IMR-90 (cell line): ENCODE measurements at regions not wholly inside any gene's neighbourhood (a gene's known extent, or its start where the extent isn't known, plus 50 kb on each side); places are given as distances from the start of the nearest gene placed in this dataset.

Experiments used
- ATAC-seq: fragments of 200-7000 bp; cut with Tn5 transposase; 2 replicates; pipeline ENCODE4 v1.9.1; 2020; ENCODE audit warnings: low read depth, mild to moderate bottlenecking, moderate library complexity
- BruUV-seq: library from RNA; stranded (reverse); fragments of 400-500 nt; replicated peaks from 2 replicates; lab custom pipeline; 2021; lab: Mats Ljungman, UMichigan
- CTCF ChIA-PET: fragments of 300-600 bp; formaldehyde crosslinking; extraction: SDS; loops from one replicate; lab custom pipeline; 2021; ENCODE audit warnings: antibody characterized with exemption; lab: Yijun Ruan, JAX
- POLR2A ChIA-PET: fragments of 300-600 bp; sonication (Branson Sonifier 250); formaldehyde crosslinking; loops from one replicate; lab custom pipeline; 2022; ENCODE audit warnings: antibody characterized with exemption; ENCODE audit not compliant: unreplicated experiment; lab: Charles Lee
- DNase-seq: peaks from one replicate; pipeline ENCODE4 v3.0.0; 2013
- H2AFZ ChIP-seq: replicated peaks from 2 replicates; pipeline ENCODE3; 2013; ENCODE audit warnings: low read length, mild to moderate bottlenecking; ENCODE audit not compliant: poor library complexity
- H2AK5ac ChIP-seq: 2 replicates; pipeline ENCODE4 v1.6.1; 2013; ENCODE audit warnings: low read depth, low read length, inconsistent platforms
- H2AK9ac ChIP-seq: replicated peaks from 2 replicates; pipeline ENCODE3; 2013; ENCODE audit warnings: mild to moderate bottlenecking, low read depth, low read length, moderate library complexity; ENCODE audit not compliant: poor library complexity
- H2BK120ac ChIP-seq: 2 replicates; pipeline ENCODE4 v1.6.1; 2013; ENCODE audit warnings: low read depth, low read length, inconsistent platforms
- H2BK15ac ChIP-seq: 3 replicates; pipeline ENCODE4 v1.6.1; 2013; ENCODE audit warnings: low read depth, low read length, inconsistent platforms
- H2BK20ac ChIP-seq: 2 replicates; pipeline ENCODE4 v1.6.1; 2013; ENCODE audit warnings: low read depth, mild to moderate bottlenecking, inconsistent platforms, low read length, moderate library complexity
- H2BK5ac ChIP-seq: 2 replicates; pipeline ENCODE4 v1.6.1; 2013; ENCODE audit warnings: mild to moderate bottlenecking, low read depth, low read length, inconsistent platforms; ENCODE audit not compliant: poor library complexity, severe bottlenecking
- H3K14ac ChIP-seq: replicated peaks from 2 replicates; pipeline ENCODE4 v1.6.1; 2013; ENCODE audit warnings: low read depth, low read length, inconsistent platforms
- H3K18ac ChIP-seq: 2 replicates; pipeline ENCODE4 v1.6.1; 2013; ENCODE audit warnings: low read depth, low read length, control low read depth
- H3K23ac ChIP-seq: 2 replicates; pipeline ENCODE4 v1.6.1; 2013; ENCODE audit warnings: low read depth, low read length, inconsistent platforms
- H3K27ac ChIP-seq: 2 replicates; pipeline ENCODE4 v1.5.1; 2013; ENCODE audit warnings: mild to moderate bottlenecking, control low read depth, low read length; ENCODE audit not compliant: insufficient read depth
- H3K27me3 ChIP-seq: 2 replicates; pipeline ENCODE4 v1.6.1; 2013; ENCODE audit warnings: low read length; ENCODE audit not compliant: control insufficient read depth, insufficient read depth
- H3K36me3 ChIP-seq: 2 replicates; pipeline ENCODE4 v1.6.1; 2013; ENCODE audit warnings: low read length, mixed read lengths; ENCODE audit not compliant: control insufficient read depth, insufficient read depth
- H3K4ac ChIP-seq: 2 replicates; pipeline ENCODE4 v1.6.1; 2013; ENCODE audit warnings: low read depth, low read length, inconsistent platforms
- H3K4me1 ChIP-seq: 2 replicates; pipeline ENCODE4 v1.6.1; 2013; ENCODE audit warnings: low read length, mixed read lengths; ENCODE audit not compliant: control insufficient read depth, insufficient read depth
- H3K4me2 ChIP-seq: 2 replicates; pipeline ENCODE4 v1.6.1; 2013; ENCODE audit warnings: low read depth, mild to moderate bottlenecking, control low read depth, low read length, moderate library complexity
- H3K4me3 ChIP-seq: 2 replicates; pipeline ENCODE4 v1.5.1; 2013; ENCODE audit warnings: low read depth, mild to moderate bottlenecking, control low read depth, low read length, moderate library complexity; ENCODE audit not compliant: insufficient read depth
- H3K56ac ChIP-seq: 2 replicates; pipeline ENCODE4 v1.6.1; 2013; ENCODE audit warnings: low read length, inconsistent platforms; ENCODE audit not compliant: insufficient read depth; ENCODE audit errors: extremely low read depth
- H3K79me1 ChIP-seq, 2 experiments: 2 replicates each; pipeline ENCODE4 v1.6.1; 2013; ENCODE audit warnings: low read length in 2 of 2, inconsistent platforms in 1 of 2, low read depth in 1 of 2
- H3K9ac ChIP-seq: 2 replicates; pipeline ENCODE4 v1.6.1; 2013; ENCODE audit warnings: low read depth, low read length, control low read depth
- H3K9me1 ChIP-seq: 2 replicates; pipeline ENCODE4 v1.6.1; 2013; ENCODE audit warnings: low read length, inconsistent platforms; ENCODE audit not compliant: insufficient read depth
- H3K9me3 ChIP-seq: 2 replicates; pipeline ENCODE4 v1.6.1; 2013; ENCODE audit warnings: low read length; ENCODE audit not compliant: control insufficient read depth, insufficient read depth
- H4K20me1 ChIP-seq: 2 replicates; pipeline ENCODE4 v1.6.1; 2013; ENCODE audit warnings: low read length, inconsistent platforms; ENCODE audit not compliant: insufficient read depth
- H4K5ac ChIP-seq: 2 replicates; pipeline ENCODE4 v1.6.1; 2013; ENCODE audit warnings: mild to moderate bottlenecking, low read depth, low read length, control low read depth
- H4K8ac ChIP-seq, 2 experiments: 2 replicates each; pipeline ENCODE4 v1.6.1; 2013; ENCODE audit warnings: low read depth in 2 of 2, low read length in 2 of 2, control low read depth in 1 of 2, inconsistent platforms in 1 of 2
- H4K91ac ChIP-seq: 2 replicates; pipeline ENCODE4 v1.6.1; 2013; ENCODE audit warnings: low read depth, low read length, inconsistent platforms; ENCODE audit not compliant: insufficient read depth
- CEBPB ChIP-seq: IDR thresholded peaks from 2 replicates; pipeline ENCODE4 v1.6.1; 2012; ENCODE audit warnings: low read depth, low read length, improper control_type of control experiment
- CHD1 ChIP-seq: IDR thresholded peaks from 2 replicates; pipeline ENCODE4 v1.6.1; 2012; ENCODE audit warnings: low read depth, low read length, improper control_type of control experiment
- CTCF ChIP-seq: conservative IDR thresholded peaks from 2 replicates; pipeline ENCODE4 v1.5.1; 2012; ENCODE audit warnings: mild to moderate bottlenecking, low read depth, low read length, improper control_type of control experiment
- FOS ChIP-seq: fragments of 150-350 bp; IDR thresholded peaks from 2 replicates; pipeline ENCODE4 v1.6.1; 2016; ENCODE audit warnings: low read depth, low read length
- MAFK ChIP-seq: IDR thresholded peaks from 2 replicates; pipeline ENCODE4 v1.6.1; 2012; ENCODE audit warnings: low read depth, low read length, improper control_type of control experiment
- MAZ ChIP-seq: IDR thresholded peaks from 2 replicates; pipeline ENCODE4 v1.6.1; 2012; ENCODE audit warnings: low read depth, mild to moderate bottlenecking, low read length, improper control_type of control experiment, moderate library complexity, borderline replicate concordance
- MXI1 ChIP-seq: IDR thresholded peaks from 2 replicates; pipeline ENCODE4 v1.6.1; 2012; ENCODE audit warnings: low read depth, mild to moderate bottlenecking, low read length, moderate library complexity, borderline replicate concordance
- NFE2L2 ChIP-seq: fragments of 150-350 bp; IDR thresholded peaks from 2 replicates; pipeline ENCODE4 v1.6.1; 2016; ENCODE audit warnings: low read depth, mild to moderate bottlenecking, low read length
- POLR2A ChIP-seq: IDR thresholded peaks from 2 replicates; pipeline ENCODE4 v1.6.1; 2012; ENCODE audit warnings: mild to moderate bottlenecking, low read depth, low read length
- RAD21 ChIP-seq: IDR thresholded peaks from 2 replicates; pipeline ENCODE4 v1.6.1; 2012; ENCODE audit warnings: low read length, improper control_type of control experiment
- RCOR1 ChIP-seq: IDR thresholded peaks from 2 replicates; pipeline ENCODE4 v1.6.1; 2012; ENCODE audit warnings: mild to moderate bottlenecking, low read length, improper control_type of control experiment; ENCODE audit not compliant: insufficient replicate concordance
- RFX5 ChIP-seq: IDR thresholded peaks from 2 replicates; pipeline ENCODE4 v1.8.0; 2012; ENCODE audit warnings: low read depth, mild to moderate bottlenecking, low read length, moderate library complexity
- SMC3 ChIP-seq: fragments of 150-350 bp; IDR thresholded peaks from 2 replicates; pipeline ENCODE4 v1.6.1; 2016; ENCODE audit warnings: low read depth, mild to moderate bottlenecking, antibody characterized with exemption, low read length, moderate library complexity
- USF2 ChIP-seq: fragments of 150-350 bp; IDR thresholded peaks from 2 replicates; pipeline ENCODE4 v1.6.1; 2017; ENCODE audit warnings: mild to moderate bottlenecking, antibody characterized with exemption, low read length, low read depth
- WGBS, 2 experiments: methylation state at CpG; one replicate each; pipeline versions ENCODE4 v1.1.5 to v1.1.7; 2013; ENCODE audit warnings: missing lambda C conversion rate in 2 of 2; ENCODE audit not compliant: insufficient read length in 1 of 2; ENCODE audit errors: extremely low coverage in 2 of 2; 5-methylcytosine and 5-hydroxymethylcytosine counted together
- dilution Hi-C: fragments of 300-500 bp; cut with HindIII; formaldehyde crosslinking; loops from one replicate; pipeline ENCODE4 v1.14.3; 2018; ENCODE audit warnings: low sequenced_read_pairs; ENCODE audit not compliant: unreplicated experiment
- in situ Hi-C: fragments of 300-500 bp; cut with MboI; formaldehyde crosslinking; loops from 3 replicates; pipeline ENCODE4 v1.14.3; 2019; ENCODE audit warnings: low sequenced_read_pairs, inconsistent platforms, mixed read lengths
- intact Hi-C: fragments of 100-400 bp; cut with micrococcal nuclease; formaldehyde crosslinking; loops from 2 replicates; pipeline ENCODE4 v1.10.0; 2022

DNA sequence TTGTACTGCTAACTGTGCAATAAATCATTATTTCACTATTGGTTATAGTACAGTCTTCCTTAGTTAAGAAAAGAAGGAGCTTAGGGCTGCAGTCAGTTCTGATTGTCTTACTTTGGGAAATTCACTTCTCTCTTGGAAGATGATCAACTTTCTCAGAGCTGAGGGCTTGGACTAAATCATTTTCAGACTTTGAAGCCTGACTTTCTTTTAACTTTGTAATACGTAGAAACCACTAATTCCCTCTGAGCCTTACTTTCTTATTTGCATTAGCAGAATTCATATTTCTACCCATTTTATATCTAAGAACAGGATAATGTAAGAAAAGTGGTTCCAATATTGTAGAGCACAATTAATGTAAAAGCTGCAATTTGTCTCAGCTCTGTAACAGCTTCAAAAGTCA, 386.4 kb downstream of the TRIB2 start:
- H3K79me1 ChIP-seq, result no peaks in the 10 kb centered on the region
- H3K27ac ChIP-seq, result no peak overlapping the region
- no peak overlapping the region for H3K14ac ChIP-seq
- H4K91ac ChIP-seq, result no peak overlapping the region
- in situ Hi-C loops (no loop called here), intact Hi-C loops (no loop called here), dilution Hi-C loops (no loop called here)
- H3K23ac ChIP-seq, result no peak overlapping the region
- WGBS, 2 experiments, result no CpG with 5 or more reads among the region's 1 CpG
- no peak overlapping the region for H2AK9ac ChIP-seq
- H3K4me1 ChIP-seq, result no peaks in the 10 kb centered on the region
- no peak overlapping the region for H3K18ac ChIP-seq
- no peak overlapping the region for H2BK15ac ChIP-seq
- DNase-seq, result no peak
- H4K8ac ChIP-seq, result no peak overlapping the region
- H3K4me2 ChIP-seq, result no peak overlapping the region
- H2AK5ac ChIP-seq, result no peak overlapping the region
- no peak overlapping the region for H3K9ac ChIP-seq
- H2BK120ac ChIP-seq, result no peak overlapping the region
- H3K9me1 ChIP-seq, result no peaks in the 10 kb centered on the region
- ATAC-seq, result no peak
- H3K27me3 ChIP-seq, result no peaks in the 10 kb centered on the region
- H2AFZ ChIP-seq, result no peak overlapping the region
- BruUV-seq, result no TSS peak
- H4K5ac ChIP-seq, result no peak overlapping the region
- no peaks in the 10 kb centered on the region for H3K36me3 ChIP-seq
- H3K56ac ChIP-seq, result no peak overlapping the region
- ChIA-PET CTCF (no interaction called here), POLR2A (no interaction called here)
- H3K4ac ChIP-seq, result no peak overlapping the region
- no peak overlapping the region for H2BK20ac ChIP-seq
- no peak overlapping the region for H3K4me3 ChIP-seq
- TF ChIP-seq RFX5, result no peak
- TF ChIP-seq CHD1, result no peak
- no peak for TF ChIP-seq NFE2L2
- no peak for TF ChIP-seq FOS
- TF ChIP-seq RCOR1, result no peak
- TF ChIP-seq RAD21, result no peak
- TF ChIP-seq MAFK, result no peak
- no peak for TF ChIP-seq CTCF
- TF ChIP-seq CEBPB, result no peak
- TF ChIP-seq MAZ, result no peak
- TF ChIP-seq USF2, result no peak
- no peak for TF ChIP-seq MXI1
- TF ChIP-seq POLR2A, result no peak
- no peak for TF ChIP-seq SMC3
- no peaks in the 10 kb centered on the region for H3K9me3 ChIP-seq
- H2BK5ac ChIP-seq, result no peak overlapping the region
- no peaks in the 10 kb centered on the region for H4K20me1 ChIP-seq
